Fibroblast of pulmonary artery (primary cell): ENCODE measurements at regions not wholly inside any gene's neighbourhood (a gene's known extent, or its start where the extent isn't known, plus 50 kb on each side); places are given as distances from the start of the nearest gene placed in this dataset.

Source experiments
- DNase-seq: peaks from one replicate; pipeline ENCODE4 v3.0.0-alpha.2; 2010; ENCODE audit warnings: low read depth
- H3K4me3 ChIP-seq: replicated peaks from 2 replicates; pipeline ENCODE4 v1.5.1; 2011; ENCODE audit warnings: low read depth, mild to moderate bottlenecking, control low read depth, low read length, moderate library complexity
- CTCF ChIP-seq: IDR thresholded peaks from 2 replicates; pipeline ENCODE4 v1.5.1; 2011; ENCODE audit warnings: mild to moderate bottlenecking, control low read depth, low read length, inconsistent platforms; ENCODE audit errors: missing control alignments

GRCh38 chr10:78251016-78251385 is 217.3 kb downstream of the RPS24 start:
- no peak for TF ChIP-seq CTCF
- no peak for DNase-seq
- H3K4me3 ChIP-seq, result no peak overlapping the region

DNA sequence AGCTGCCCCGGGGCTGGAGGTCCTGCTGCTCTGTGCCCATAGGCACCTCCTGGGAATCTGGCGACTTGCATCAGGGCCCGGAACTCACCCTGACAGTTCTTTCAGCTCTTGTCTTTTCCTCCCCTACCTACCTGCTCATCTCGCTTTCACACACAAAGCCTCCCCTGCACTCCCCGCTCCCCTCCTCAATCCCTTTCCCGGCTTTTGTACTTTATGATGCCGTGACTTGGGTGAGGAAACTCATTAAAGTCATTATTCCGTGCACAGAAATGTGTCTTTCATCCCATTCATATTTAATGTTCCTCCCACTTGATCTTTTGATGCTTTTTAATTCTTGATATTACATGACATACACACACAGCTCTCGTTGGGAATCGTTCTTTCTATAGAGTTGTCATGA is 218.6 kb downstream of the RPS24 start:
- no peak for TF ChIP-seq CTCF
- no peak overlapping the region for H3K4me3 ChIP-seq
- DNase-seq, result no peak

DNA sequence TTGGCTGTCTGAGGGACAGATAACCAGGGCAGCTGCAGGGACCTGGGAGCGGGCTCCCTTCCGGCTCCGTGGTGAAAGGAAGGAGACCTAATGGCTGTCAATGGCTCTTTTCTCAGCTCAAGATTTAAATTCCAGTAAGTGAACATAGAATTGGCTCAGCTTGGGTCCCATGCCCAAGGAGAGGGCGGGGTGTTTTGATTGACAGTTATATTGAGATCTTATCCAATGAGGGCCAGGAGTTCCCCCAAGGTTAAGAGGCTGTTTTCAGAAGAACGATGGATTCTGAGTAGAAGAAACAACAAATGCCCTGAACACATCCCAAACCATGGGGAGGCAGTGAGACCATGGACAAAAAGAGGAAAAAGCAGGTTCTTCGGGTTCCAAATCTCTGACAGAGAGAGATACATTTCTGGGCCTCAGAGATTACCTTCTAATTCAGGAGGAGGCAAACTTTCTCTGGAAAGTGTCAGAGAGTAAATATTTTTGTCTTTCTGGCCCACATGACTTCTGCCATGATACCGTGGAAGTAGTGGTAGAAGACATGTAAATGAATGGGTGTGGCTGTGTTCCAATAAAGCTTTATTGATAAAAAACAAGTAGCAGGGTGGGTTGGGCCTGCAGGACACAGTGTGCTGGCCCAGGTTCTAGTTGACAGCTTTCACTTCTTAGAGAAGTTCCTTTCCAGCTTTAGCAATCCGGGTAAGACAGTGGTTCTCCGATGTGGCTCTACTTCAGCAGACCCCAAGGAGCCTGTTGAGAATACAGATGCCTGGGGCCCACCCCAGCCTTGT is 219.6 kb downstream of the RPS24 start:
- DNase-seq, result no peak
- no peak overlapping the region for H3K4me3 ChIP-seq
- TF ChIP-seq CTCF, result no peak

GRCh38 chr10:78254013-78254412 is 220.3 kb downstream of the RPS24 start:
- no peak for DNase-seq
- TF ChIP-seq CTCF, result no peak
- H3K4me3 ChIP-seq, result no peak overlapping the region

DNA sequence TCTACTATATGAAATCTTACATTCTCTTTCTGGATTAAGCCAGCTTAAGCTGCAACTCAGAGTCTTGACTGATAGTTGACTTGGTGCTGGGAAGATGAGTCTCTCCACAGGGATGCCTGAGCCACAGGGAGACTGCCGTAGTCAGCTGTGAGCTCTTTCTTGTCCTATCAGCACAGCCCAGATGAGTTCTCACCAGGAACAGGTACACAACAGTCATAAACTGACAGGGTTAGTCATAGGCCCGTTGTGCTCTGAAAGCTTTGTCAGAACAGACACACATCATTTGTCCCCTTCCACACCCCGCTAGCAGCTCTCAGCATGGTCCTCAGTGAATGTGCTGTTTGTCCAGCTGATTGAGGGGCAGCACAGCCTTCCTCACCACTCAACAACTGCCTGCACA is 221.6 kb downstream of the RPS24 start:
- H3K4me3 ChIP-seq, result no peak overlapping the region
- TF ChIP-seq CTCF, result no peak
- DNase-seq, result no peak

GRCh38 chr10:78255796-78256638 is 222.4 kb downstream of the RPS24 start:
- H3K4me3 ChIP-seq, result no peak overlapping the region
- peak; percentile 97 for DNase-seq
- no peak for TF ChIP-seq CTCF
